GM11168 (cell line): ENCODE measurements at regions not wholly inside any gene's neighbourhood (a gene's known extent, or its start where the extent isn't known, plus 50 kb on each side); places are given as distances from the start of the nearest gene placed in this dataset.

Experiments
- in situ Hi-C: fragments of 300-500 bp; cut with MboI; formaldehyde crosslinking; loops from one replicate; pipeline ENCODE4 v1.12.0; 2022; ENCODE audit warnings: low sequenced_read_pairs; ENCODE audit not compliant: unreplicated experiment

DNA sequence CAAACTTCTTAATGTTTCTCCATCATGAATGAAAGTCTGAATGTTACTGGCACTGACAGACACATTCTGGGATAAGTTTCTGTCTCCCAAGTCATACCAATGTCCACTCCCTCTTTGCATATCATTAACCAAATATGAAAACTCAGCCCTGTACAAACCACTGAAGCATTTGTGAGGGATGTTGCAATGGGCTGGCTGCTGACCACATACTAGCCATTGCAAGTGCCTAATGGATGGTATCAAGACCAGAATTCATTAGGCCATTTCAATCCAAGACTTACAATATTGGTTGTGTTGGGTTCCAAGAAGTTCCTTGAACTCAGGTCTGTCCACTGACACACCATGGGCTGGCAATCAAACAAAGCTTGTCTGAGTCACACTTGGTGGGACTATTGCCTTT lies 73.8 kb downstream of the CBLN2 start:
- in situ Hi-C loops: no loop called here

DNA sequence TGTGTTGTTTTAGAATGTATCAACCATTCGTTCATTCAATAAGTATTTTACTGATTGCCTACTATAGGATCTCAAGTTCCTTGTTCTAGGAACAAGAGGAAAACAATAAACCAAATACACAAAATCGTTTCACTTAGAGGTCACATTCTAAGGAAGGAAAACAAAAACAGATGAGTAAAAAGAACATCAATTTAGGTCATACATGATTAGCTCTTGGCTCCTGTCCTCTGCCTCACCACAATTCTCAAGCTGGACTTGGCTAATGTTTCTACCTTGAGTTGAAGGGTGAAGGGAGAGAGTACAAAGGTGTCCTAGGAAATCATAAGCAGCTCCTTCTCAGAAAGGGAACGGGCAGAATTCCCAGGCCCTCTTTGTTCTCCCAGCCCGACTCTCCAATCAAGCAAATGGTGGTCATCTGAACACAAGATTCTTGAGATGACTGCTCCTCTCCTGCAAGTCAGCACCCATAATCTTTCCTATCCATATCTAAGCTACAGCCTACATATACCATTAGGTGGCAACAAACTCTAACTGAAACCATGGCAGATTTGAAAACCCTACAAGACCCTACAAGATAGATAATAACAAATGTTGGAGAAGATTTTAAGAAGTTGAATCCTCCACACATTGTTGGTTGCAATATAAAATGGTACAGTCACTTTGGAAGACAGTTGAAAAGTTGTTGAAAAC lies 76.0 kb downstream of the CBLN2 start:
- in situ Hi-C loops: no loop called here

GRCh38 chr18:72460210-72460680 lies 83.9 kb downstream of the CBLN2 start:
- in situ Hi-C loops: no loop called here

DNA sequence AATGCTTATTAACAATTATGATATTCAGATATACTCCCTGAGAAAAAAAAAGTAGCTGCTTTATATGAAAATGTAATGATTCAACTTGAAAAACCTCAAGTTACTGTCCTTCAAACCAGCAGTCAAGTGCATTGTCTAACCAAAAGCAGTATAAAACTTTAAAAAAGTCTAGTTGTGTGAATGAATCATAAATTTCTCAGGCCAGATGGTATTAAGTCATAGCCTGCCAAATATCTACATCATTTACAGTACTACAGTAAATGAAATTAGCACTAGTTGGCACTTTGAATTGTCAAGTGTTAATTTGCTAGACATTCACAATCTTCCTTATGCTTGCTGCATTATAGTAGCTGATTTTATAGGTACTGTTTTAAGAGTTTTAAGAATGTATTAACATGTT lies 85.9 kb downstream of the CBLN2 start:
- in situ Hi-C loops: no loop called here

DNA sequence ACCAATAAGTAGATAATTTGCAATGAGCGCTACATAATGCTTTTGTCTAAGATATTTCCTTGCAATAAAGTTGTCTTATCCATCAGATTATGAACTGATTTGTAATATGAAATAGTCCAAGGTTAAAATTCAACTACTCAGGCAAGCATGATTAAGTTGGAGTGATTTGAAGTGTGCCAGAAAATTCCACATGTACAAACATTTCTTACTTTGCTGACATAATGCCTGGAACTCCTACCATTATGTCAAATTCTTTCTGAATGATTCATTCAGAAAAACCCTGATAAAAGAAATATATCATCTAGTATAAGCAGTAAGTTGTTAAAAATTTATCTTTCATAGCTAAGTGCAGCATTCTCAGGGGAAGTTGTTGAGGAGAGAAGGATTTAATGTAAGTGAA lies 87.3 kb downstream of the CBLN2 start:
- in situ Hi-C loops: no loop called here

DNA sequence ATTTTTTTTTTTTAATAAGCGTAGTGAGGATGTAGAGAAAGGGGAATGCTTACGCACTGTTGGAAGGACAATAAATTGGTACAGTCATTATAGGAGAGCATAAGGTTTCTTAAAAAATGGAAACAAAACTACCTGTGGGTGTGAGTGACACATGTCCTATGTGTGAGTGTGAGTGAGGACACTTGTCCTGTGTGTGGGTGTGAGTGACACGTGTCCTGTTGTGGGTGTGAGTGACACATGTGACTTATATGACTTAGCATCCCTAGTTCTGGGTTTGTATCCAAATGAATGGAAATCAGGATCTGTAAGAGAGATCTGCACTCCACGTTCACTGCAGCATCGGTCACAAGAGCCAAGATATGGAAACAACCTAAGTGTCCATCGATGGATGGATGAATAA lies 91.8 kb downstream of the CBLN2 start:
- in situ Hi-C loops: no loop called here

- in situ Hi-C loops: no loop called here
Observed at GRCh38 chr18:72444798-72445155, 99.4 kb downstream of the CBLN2 start.

DNA sequence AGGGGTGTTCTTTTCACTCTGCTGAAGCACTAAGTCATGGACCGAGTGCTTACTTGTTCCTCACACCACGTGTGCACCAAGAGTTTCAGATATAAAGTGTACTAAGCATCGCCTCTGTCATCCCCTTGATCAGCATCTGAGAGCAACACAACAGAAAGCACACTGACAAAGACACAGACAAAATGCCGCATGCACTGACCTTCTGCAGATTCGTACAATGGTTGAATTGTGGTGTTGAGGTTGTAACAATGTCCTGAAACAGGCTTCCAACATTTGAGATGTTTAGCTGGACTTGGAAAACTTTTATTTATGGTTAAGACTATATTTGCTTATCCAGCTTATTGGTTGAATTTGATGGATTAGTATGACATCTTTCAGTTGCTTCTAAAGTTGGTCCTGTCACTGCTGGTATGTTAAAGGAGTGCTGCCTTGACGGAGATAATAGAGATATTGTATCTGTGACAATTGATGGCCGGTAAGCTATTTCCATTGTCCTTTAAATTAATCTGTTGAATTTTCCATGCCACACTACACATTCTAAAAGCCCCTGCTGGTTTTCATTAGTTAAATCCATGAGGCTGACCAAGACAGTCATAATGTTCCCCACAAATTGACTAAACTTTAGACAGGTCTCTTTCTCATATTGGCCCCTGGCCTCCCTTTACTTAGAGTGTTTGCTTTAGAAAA lies 99.9 kb downstream of the CBLN2 start:
- in situ Hi-C loops: no loop called here

DNA sequence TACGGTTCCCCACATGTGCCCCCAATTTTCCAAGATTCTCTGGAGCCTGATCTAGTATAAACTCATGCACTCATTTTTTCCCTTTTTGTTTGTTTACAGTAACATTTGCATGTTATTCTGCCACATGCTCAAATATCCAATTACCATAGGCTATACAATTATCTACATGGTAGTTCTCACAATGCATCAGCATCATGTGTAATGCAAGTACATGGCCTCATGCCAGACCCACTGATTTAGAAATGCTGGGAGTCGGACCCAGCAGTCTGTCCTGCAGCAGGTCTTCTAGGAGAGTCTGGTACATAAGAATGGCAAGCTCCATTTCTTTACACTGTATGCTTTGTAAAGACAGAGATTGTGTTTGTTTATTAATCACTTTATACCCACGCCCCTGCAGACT lies 107.7 kb downstream of the CBLN2 start:
- in situ Hi-C loops: no loop called here

- in situ Hi-C loops: no loop called here
Observed at GRCh38 chr18:72433756-72434155, 110.4 kb downstream of the CBLN2 start.

DNA sequence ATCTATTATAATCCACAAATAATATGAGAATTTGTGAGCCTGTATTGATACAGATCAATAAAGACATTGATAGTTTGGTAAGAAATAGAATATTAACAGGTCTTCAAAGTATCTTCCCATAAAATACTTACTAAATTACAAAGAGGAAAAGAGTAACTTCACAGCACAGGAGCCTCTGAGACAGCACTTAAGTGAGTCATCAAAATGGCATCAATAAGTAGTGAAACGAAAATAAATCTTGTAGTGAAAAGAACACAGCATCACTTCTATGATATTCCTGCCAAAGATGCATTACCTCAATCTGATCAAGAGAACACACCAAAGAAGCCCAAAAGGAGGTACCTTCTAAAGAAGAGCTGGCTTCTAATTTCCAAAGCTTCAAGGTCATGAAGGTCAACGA lies 116.4 kb downstream of the CBLN2 start:
- in situ Hi-C loops: no loop called here

GRCh38 chr18:72419914-72420313 lies 124.2 kb downstream of the CBLN2 start:
- in situ Hi-C loops: no loop called here

- in situ Hi-C loops: no loop called here
Observed at GRCh38 chr18:72412927-72413326, 131.2 kb downstream of the CBLN2 start.

GRCh38 chr18:72411261-72411660 lies 132.9 kb downstream of the CBLN2 start:
- in situ Hi-C loops: no loop called here

DNA sequence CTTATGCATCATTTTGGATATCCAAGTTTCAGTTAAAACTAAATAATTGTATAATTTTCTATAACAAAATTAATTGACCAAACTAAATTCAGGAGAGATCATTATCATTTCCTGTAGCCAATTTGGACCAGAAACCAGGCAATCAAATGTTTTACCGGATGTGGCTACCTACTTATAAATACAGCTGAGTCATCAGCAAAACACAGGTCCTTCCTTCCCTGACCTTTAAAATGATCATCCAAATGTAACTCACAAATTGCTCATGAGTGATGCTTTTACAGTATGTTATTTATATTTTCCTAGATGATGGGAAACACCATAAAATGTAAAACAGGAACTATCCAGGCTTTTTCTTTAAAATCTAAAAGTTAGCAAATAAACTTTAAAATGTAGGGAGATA lies 133.7 kb downstream of the CBLN2 start:
- in situ Hi-C loops: no loop called here

DNA sequence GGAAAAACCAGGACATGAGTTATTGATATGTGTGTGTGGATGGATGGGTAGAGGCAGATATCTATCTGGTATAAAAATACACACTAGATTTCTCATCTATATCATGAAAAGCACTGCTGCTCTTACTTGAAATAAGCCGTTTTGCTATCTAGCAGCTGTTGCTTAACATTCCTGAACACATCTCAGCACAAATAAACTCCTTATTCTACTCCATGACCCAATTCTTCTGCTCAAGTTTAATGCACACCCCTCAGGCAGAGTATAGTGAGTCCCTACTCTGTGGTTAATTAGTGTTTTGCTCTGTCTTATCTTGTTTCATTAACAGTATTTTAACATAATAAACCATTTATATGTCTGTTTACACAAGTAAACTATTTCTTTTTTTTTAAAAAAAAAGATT lies 134.2 kb downstream of the CBLN2 start:
- in situ Hi-C loops: no loop called here

GRCh38 chr18:72407048-72407447 lies 137.1 kb downstream of the CBLN2 start:
- in situ Hi-C loops: no loop called here

GRCh38 chr18:72391951-72392350 lies 152.2 kb downstream of the CBLN2 start:
- in situ Hi-C loops: no loop called here

- in situ Hi-C loops: no loop called here
Observed at GRCh38 chr18:72391427-72391826, 152.7 kb downstream of the CBLN2 start.

DNA sequence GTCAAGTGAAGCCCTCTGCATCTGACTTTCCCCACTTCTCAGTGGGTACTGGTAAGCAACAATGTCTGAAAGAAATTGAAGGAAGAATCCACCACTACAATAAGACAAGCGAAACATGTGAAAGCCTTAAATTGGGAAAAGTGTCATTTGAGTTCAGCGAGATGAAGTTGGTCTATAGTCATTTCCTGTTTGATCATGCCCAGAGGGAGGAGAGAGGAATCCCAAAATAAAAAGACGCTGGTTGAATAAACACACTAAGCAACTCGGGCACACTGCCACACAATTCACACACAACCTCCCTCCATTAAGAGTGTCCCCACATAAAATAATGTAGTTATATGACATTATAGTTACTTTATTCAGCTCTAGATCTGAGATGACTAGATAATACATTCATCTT lies 166.1 kb downstream of the CBLN2 start:
- in situ Hi-C loops: no loop called here

GRCh38 chr18:72376256-72376655 lies 167.9 kb downstream of the CBLN2 start:
- in situ Hi-C loops: no loop called here

GRCh38 chr18:72375618-72376017 lies 168.5 kb downstream of the CBLN2 start:
- in situ Hi-C loops: no loop called here
